GM12878 (cell line): ENCODE measurements at regions not wholly inside any gene's neighbourhood (a gene's known extent, or its start where the extent isn't known, plus 50 kb on each side); places are given as distances from the start of the nearest gene placed in this dataset.

ENCODE experiments used
- ATAC-seq: fragments of 200-7000 bp; cut with Tn5 transposase; 3 replicates; pipeline ENCODE4 v1.9.1; 2020; ENCODE audit warnings: mild to moderate bottlenecking, moderate library complexity
- BruUV-seq: library from RNA; stranded (reverse); fragments of 400-500 nt; replicated peaks from 2 replicates; lab custom pipeline; 2021; lab: Mats Ljungman, UMichigan
- CTCF ChIA-PET: fragments of 300-600 bp; sonication (Branson Sonifier 250); formaldehyde crosslinking; extraction: SDS; loops from one replicate; lab custom pipeline; 2021; ENCODE audit warnings: inconsistent platforms; lab: Yijun Ruan, JAX
- POLR2A ChIA-PET: fragments of 350-600 bp; formaldehyde crosslinking; extraction: SDS; loops from one replicate; lab custom pipeline; 2021; ENCODE audit warnings: inconsistent platforms; lab: Charles Lee
- RAD21 ChIA-PET: fragments of 300-600 bp; sonication (Branson Sonifier 250); formaldehyde crosslinking; loops from one replicate; lab custom pipeline; 2023; ENCODE audit warnings: antibody characterized with exemption; ENCODE audit not compliant: unreplicated experiment; lab: Charles Lee
- SMC1A ChIA-PET: fragments of 300-600 bp; sonication (Branson Sonifier 250); formaldehyde crosslinking; loops from one replicate; lab custom pipeline; 2023; ENCODE audit not compliant: unreplicated experiment, uncharacterized antibody; lab: Charles Lee
- DNase-seq: peaks from one replicate; pipeline ENCODE4 v3.0.0-alpha.2; 2011; ENCODE audit warnings: low read depth, low spot score
- FAIRE-seq: peaks from 3 replicates; lab custom pipeline; 2011; peaks lifted over from hg19 to GRCh38; lab: Jason Lieb, UNC
- H2AFZ ChIP-seq: 2 replicates; pipeline ENCODE4 v1.6.0; 2011; ENCODE audit warnings: low read depth, low read length, control low read depth; ENCODE audit not compliant: control insufficient read depth
- H3K27ac ChIP-seq: 2 replicates; pipeline ENCODE4 v1.5.1; 2011; ENCODE audit warnings: control low read depth; ENCODE audit not compliant: control insufficient read depth, insufficient read depth
- H3K27me3 ChIP-seq, 2 experiments: replicated peaks in 1 of 2; 2 replicates each; pipeline versions ENCODE4 v1.6.0 to v1.6.1; 2011; ENCODE audit warnings: low read length in 1 of 2; ENCODE audit not compliant: control insufficient read depth in 2 of 2, insufficient read depth in 2 of 2
- H3K36me3 ChIP-seq, 2 experiments: 2 replicates each; pipeline ENCODE4 v1.5.1; 2011; ENCODE audit warnings: low read length in 1 of 2; ENCODE audit not compliant: control insufficient read depth in 2 of 2, insufficient read depth in 2 of 2
- H3K4me1 ChIP-seq: 2 replicates; pipeline ENCODE4 v1.6.1; 2011; ENCODE audit warnings: mild to moderate bottlenecking, low read length, moderate library complexity, mixed read lengths; ENCODE audit not compliant: control insufficient read depth, insufficient read depth
- H3K4me2 ChIP-seq: 2 replicates; pipeline ENCODE4 v1.6.0; 2011; ENCODE audit warnings: control low read depth; ENCODE audit not compliant: control insufficient read depth, insufficient read depth
- H3K4me3 ChIP-seq: fragments of 200-600 bp; sonication (generic); 2 replicates; pipeline ENCODE4 v1.5.1; 2016
- H3K79me2 ChIP-seq: 2 replicates; pipeline ENCODE4 v1.6.0; 2011; ENCODE audit warnings: low read length; ENCODE audit not compliant: control insufficient read depth, insufficient read depth
- H3K9ac ChIP-seq: 2 replicates; pipeline ENCODE4 v1.8.0; 2011; ENCODE audit warnings: low read length, control low read depth, mixed read lengths; ENCODE audit not compliant: control insufficient read depth, insufficient read depth
- H3K9me3 ChIP-seq: replicated peaks from 3 replicates; pipeline ENCODE4 v1.5.1; 2011; ENCODE audit warnings: mild to moderate bottlenecking, low read length; ENCODE audit not compliant: control insufficient read depth, insufficient read depth
- H4K20me1 ChIP-seq: 2 replicates; pipeline ENCODE4 v1.6.0; 2011; ENCODE audit not compliant: control insufficient read depth, insufficient read depth
- ASH2L ChIP-seq: fragments of 300-600, 200-600 bp; sonication (generic); IDR thresholded peaks from 2 replicates; pipeline ENCODE4 v1.6.1; 2017; ENCODE audit warnings: low read depth, mild to moderate bottlenecking, borderline replicate concordance
- BHLHE40 ChIP-seq, 2 experiments: fragments of 450-650 bp in 1 of 2; IDR thresholded peaks; 2 replicates each; pipeline ENCODE4 v1.6.1; 2011 to 2017; ENCODE audit warnings: low read depth in 2 of 2, borderline replicate concordance in 1 of 2, improper control_type of control experiment in 1 of 2, low read length in 1 of 2, mild to moderate bottlenecking in 1 of 2
- BRCA1 ChIP-seq: IDR thresholded peaks from 2 replicates; pipeline ENCODE4 v1.6.1; 2011; ENCODE audit warnings: low read depth, low read length, improper control_type of control experiment
- FOS ChIP-seq: IDR thresholded peaks from 3 replicates; pipeline ENCODE4 v1.6.1; 2011; ENCODE audit warnings: borderline replicate concordance; ENCODE audit not compliant: insufficient read length; ENCODE audit errors: extremely low read depth
- NR2C2 ChIP-seq: IDR thresholded peaks from 2 replicates; pipeline ENCODE4 v1.6.1; 2011; ENCODE audit warnings: borderline replicate concordance, low read depth; ENCODE audit not compliant: control insufficient read depth, insufficient read length
- NR2F1 ChIP-seq: fragments of 450-650 bp; conservative IDR thresholded peaks from 2 replicates; pipeline ENCODE4 v1.6.1; 2017; ENCODE audit warnings: mild to moderate bottlenecking
- POLR2AphosphoS5 ChIP-seq: IDR thresholded peaks from 2 replicates; pipeline ENCODE4 v1.6.1; 2011; ENCODE audit warnings: mild to moderate bottlenecking, low read length, inconsistent platforms
- RAD51 ChIP-seq: fragments of 450-650 bp; IDR thresholded peaks from 2 replicates; pipeline ENCODE4 v1.6.1; 2016; ENCODE audit warnings: moderate library complexity, mild to moderate bottlenecking, inconsistent platforms
- TBL1XR1 ChIP-seq: IDR thresholded peaks from 2 replicates; pipeline ENCODE4 v1.6.1; 2012; ENCODE audit warnings: low read depth, low read length, improper control_type of control experiment
- ZBTB4 ChIP-seq: fragments of 450-650 bp; formaldehyde crosslinking; IDR thresholded peaks from 2 replicates; pipeline ENCODE4 v1.4.0; 2022; ENCODE audit warnings: mild to moderate bottlenecking, moderate library complexity
- whole genome bisulfite sequencing: methylation state at CpG from one replicate; pipeline ENCODE4 v1.1.6; 2016; ENCODE audit warnings: low lambda C conversion rate; ENCODE audit not compliant: insufficient replicate concordance, insufficient coverage; ENCODE audit errors: missing lambda C conversion rate; 5-methylcytosine and 5-hydroxymethylcytosine counted together
- in situ Hi-C: fragments of 300-500 bp; cut with MboI; formaldehyde crosslinking; loops from 9 replicates; pipeline ENCODE4 v1.14.3; 2018; ENCODE audit warnings: mixed read lengths
- intact Hi-C: fragments of 100-400 bp; cut with micrococcal nuclease; formaldehyde crosslinking; loops from one replicate; pipeline ENCODE4 v1.14.2; 2022; ENCODE audit not compliant: unreplicated experiment
- TF ChIP-seq, protein P1 (sequence below): fragments of 450-650 bp; IDR thresholded peaks from 2 replicates; pipeline ENCODE4 v1.6.1; 2017; ENCODE audit warnings: low read depth, mild to moderate bottlenecking, moderate library complexity
- TF ChIP-seq, protein P2 (sequence below): fragments of 450-650 bp; conservative IDR thresholded peaks from 2 replicates; pipeline ENCODE4 v1.6.1; 2017; ENCODE audit warnings: mild to moderate bottlenecking, moderate library complexity

- 0% methylated on average over 1 of the region's 1 CpG for WGBS
Observed at GRCh38 chr1:229085291-229085690, 185.6 kb upstream of the RAB4A start.

More at GRCh38 chr1:229085291-229085690, 185.6 kb upstream of the RAB4A start:
- H3K4me1 ChIP-seq: no peaks in the 10 kb centered on the region
- CTCF ChIA-PET: no interaction called here
- BruUV-seq: no TSS peak
- H3K4me2 ChIP-seq: no peak overlapping the region
- in situ Hi-C loops: no loop called here
- H3K9me3 ChIP-seq: no peaks in the 10 kb centered on the region; the same call in 2 of the 3 replicates
- H3K27me3 ChIP-seq: no peaks in the 10 kb centered on the region; a peak in 2 of 4 replicates
- H3K79me2 ChIP-seq: no peaks in the 10 kb centered on the region
- DNase-seq: no peak
- SMC1A ChIA-PET: no interaction called here
- no peak overlapping the region for H2AFZ ChIP-seq
- TF ChIP-seq POLR2AphosphoS5 (no peak), FOS (no peak), BRCA1 (no peak), RAD51 (no peak), ZBTB4 (CRISPR knock-in tag) (no peak), BHLHE40 (IDR thresholded peaks at IDR 0.05; ENCODE audit: borderline replicate concordance in 1 of 2, low read depth in 2 of 2, low read length in 1 of 2) (no peak), ASH2L (no peak), NR2F1 (no peak), TBL1XR1 (no peak), NR2C2 (no peak)
- TF ChIP-seq, protein P1, sequence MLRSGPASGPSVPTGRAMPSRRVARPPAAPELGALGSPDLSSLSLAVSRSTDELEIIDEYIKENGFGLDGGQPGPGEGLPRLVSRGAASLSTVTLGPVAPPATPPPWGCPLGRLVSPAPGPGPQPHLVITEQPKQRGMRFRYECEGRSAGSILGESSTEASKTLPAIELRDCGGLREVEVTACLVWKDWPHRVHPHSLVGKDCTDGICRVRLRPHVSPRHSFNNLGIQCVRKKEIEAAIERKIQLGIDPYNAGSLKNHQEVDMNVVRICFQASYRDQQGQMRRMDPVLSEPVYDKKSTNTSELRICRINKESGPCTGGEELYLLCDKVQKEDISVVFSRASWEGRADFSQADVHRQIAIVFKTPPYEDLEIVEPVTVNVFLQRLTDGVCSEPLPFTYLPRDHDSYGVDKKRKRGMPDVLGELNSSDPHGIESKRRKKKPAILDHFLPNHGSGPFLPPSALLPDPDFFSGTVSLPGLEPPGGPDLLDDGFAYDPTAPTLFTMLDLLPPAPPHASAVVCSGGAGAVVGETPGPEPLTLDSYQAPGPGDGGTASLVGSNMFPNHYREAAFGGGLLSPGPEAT: no peak
- TF ChIP-seq, protein P2, sequence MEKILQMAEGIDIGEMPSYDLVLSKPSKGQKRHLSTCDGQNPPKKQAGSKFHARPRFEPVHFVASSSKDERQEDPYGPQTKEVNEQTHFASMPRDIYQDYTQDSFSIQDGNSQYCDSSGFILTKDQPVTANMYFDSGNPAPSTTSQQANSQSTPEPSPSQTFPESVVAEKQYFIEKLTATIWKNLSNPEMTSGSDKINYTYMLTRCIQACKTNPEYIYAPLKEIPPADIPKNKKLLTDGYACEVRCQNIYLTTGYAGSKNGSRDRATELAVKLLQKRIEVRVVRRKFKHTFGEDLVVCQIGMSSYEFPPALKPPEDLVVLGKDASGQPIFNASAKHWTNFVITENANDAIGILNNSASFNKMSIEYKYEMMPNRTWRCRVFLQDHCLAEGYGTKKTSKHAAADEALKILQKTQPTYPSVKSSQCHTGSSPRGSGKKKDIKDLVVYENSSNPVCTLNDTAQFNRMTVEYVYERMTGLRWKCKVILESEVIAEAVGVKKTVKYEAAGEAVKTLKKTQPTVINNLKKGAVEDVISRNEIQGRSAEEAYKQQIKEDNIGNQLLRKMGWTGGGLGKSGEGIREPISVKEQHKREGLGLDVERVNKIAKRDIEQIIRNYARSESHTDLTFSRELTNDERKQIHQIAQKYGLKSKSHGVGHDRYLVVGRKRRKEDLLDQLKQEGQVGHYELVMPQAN: no peak
- TF ChIP-seq, all 136 proteins: peak for 0
- ATAC-seq: no peak
- H3K36me3 ChIP-seq: no peaks in the 10 kb centered on the region
- ChIA-PET POLR2A (no interaction called here), RAD21 (no interaction called here)
- H3K27ac ChIP-seq: no peak overlapping the region
- no peaks in the 10 kb centered on the region for H4K20me1 ChIP-seq
- H3K9ac ChIP-seq: no peak overlapping the region
- H3K4me3 ChIP-seq: no peak overlapping the region
- FAIRE-seq: no peak
- intact Hi-C loops: no loop called here
